GM18909 (cell line): ENCODE measurements at regions not wholly inside any gene's neighbourhood (a gene's known extent, or its start where the extent isn't known, plus 50 kb on each side); places are given as distances from the start of the nearest gene placed in this dataset.

ENCODE experiments used
- ATAC-seq: cut with Tn5 transposase; IDR thresholded peaks from one replicate; pipeline ENCODE4 v1.9.1; 2021; ENCODE audit warnings: mild to moderate bottlenecking; ENCODE audit not compliant: unreplicated experiment, poor library complexity

DNA sequence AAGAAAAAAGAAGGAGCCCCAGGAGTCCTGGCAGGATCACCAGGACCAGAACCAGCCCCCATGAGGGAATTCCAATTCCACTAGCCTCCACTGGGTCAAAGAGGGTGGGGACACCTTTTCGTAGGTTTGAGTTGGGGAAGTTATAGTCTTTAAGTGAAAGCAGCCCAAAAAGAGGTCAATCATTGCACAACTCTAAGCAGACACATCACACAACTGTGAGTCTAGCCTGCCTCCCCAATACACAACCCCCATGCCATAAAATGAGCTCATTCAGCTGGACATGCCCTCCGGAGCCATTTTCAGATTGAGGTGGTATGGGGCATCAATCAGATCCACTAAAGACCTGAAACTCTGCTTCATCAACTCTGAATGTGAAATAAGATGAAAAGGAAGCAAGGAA, 179.9 kb downstream of the NPHP4 start:
- ATAC-seq, result no peak

DNA sequence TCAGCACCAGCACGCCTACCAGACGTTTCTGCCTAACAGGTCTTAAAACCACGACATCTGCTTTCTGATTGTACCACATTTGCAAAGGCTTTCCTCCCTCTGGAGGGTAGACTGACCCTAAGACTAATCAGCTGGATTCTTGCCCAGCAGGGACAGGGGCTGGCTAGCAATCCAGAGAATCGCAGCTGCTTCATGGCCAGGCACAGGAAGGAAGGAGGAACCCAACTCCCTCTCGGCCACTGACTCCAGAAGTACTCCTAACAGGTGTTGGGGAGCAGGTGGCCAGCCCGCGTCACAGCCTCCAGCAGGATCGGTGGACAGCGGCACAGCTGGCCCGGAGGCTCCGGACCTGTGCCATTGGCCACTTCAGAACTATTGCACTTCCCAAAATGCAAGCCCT, 180.8 kb downstream of the NPHP4 start:
- no peak for ATAC-seq

DNA sequence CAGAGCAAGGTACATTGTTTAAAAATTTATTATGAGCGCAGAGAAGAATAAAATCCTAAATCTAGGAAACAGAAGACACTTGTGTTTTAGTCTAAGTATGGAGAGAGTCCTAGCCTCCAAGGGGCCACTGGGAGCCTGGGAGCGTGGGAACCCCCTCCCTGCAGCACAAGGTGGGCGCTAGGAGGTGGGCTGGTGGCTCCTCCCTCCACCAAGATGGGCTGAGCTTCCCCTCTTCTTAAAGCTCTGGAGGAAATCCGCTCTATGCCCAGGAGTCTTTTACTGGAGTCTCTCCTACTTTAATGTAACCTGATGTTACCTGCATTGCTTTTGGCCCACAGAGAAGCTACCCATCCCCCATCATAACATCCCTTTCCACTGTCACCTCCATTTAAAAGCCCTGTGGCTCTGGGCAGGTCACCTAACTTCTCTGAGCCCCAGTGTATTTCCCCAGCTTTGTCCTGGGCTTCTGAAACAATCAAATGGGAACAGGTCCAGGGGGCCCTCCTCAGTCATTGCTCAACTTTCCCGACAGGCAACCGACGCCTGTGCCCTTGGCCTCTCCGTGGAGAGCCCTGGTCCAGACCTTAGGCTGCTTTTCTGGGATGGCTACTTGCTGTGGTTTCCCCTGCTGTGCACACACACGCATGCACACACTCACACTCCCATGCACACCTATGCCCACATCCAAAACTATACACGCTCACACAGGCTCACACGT, 181.5 kb downstream of the NPHP4 start:
- no peak for ATAC-seq

DNA sequence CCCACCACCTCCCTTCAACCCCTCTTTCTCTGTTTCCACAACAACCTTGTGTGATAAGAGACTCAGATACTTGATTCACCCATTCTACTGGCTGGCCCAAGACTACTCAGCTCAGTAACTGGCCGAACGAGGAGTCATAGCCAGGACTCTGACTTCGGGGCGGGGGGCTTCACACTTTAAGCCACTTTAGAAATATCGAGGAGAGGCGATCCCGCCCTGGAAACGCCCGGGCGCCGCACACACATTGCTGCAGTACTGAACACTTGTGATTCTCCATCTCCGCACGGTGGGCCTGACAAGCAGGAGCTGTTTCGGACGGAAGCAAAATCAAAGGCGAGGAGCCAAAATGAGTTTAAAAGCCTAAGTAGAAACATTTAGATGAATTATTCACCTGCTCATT, 182.1 kb downstream of the NPHP4 start:
- ATAC-seq, result no peak

DNA sequence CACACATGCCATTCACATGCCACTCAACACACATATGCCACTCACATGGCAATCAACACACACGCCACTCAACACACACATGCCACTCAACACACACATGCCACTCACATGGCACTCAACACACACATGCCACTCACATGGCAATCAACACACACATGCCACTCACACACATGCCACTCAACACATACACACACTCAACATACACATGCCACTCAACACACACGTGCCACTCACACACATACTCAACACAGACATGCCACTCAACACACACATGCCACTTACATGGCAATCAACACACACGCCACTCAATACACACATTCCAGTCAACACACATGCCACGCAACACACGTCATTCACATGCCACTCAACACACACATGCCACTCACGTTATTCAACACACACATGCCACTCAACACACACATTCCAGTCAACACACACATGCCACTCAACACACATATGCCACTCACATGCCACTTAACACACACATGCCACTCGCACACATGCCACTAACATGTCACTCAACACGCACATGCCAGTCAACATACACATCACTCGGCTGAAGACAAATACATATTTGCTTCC, 182.9 kb downstream of the NPHP4 start:
- ATAC-seq, result no peak

DNA sequence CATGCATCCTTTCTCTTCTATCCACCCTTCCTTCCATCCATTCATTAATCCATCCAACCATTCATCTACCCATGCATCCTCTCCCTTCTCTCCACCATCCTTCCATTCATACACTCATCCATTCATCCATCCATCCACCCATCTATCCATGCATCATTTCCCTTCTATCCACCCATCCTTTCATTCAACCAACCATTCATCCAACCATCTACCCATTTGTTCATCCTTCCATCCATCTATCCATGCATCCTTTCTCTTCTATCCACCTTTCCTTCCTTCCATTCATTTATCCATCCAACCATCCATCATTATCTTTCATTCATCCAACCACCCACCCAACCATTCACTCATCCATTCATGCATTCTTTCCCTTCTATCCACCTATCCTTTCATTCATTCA, 188.4 kb downstream of the NPHP4 start:
- no peak for ATAC-seq

DNA sequence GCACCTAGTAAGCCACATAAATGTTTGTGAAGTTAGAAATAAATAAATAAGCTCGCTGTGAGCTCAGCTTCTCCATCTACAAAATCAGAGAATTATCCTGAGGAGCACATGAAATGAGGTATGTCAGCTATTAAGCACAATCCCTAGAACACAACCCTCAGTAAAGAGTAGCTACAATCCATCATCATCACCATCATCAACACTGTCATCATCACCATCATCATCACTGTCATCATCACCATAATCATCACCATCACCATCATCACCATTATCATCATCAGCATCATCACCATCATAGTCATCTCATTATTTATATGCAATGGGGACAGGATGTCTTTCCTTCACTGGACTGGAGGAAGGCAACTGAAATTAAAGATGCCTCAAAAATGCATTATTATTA, 189.6 kb downstream of the NPHP4 start:
- no peak for ATAC-seq

DNA sequence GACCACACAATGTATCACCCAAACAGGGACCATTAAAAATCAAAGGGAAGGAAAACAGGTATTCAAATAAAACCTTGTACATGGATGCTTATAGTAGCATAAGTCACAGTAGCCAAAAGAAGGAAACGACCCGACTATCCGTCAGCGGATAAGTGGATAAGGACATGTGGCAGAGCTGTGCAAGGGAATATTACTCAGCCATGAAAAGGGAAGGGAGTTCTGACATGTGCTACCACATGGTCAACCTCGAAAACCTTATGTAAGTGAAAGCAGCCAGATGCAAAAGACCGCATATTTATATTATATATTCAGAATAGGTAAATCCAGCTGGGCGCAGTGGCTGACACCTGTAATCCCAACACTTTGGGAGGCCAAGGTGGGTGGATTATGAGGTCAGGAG, 193.3 kb downstream of the NPHP4 start:
- ATAC-seq, result no peak

DNA sequence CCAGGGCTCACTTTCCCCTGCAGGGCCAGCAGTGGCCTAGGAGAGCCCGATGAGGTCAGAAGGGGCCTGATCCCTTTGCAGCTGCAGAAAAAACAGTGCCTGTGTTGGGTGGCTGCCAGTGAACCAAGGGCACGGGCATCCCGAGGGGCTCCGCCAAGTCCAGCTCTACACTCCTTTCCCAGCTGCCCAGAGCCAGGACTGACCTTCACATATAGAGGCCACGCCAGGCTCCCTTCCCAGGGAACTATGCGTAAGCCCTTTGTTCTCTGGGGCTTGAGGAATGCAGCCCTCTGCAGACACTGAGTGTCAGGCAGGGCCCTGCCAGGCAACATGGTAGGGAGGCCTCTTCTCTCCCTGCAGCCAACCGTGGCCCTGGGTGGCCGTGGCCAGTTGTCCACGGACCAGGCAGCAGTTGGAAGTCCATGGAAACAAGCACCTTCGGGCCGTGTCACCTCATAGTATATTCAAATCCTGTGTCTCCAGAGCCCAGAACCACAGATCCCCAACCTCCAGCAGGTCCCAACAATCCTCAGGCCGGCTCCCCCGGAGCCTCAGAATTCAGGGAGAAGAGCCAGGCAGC, 194.0 kb downstream of the NPHP4 start:
- ATAC-seq, result no peak

DNA sequence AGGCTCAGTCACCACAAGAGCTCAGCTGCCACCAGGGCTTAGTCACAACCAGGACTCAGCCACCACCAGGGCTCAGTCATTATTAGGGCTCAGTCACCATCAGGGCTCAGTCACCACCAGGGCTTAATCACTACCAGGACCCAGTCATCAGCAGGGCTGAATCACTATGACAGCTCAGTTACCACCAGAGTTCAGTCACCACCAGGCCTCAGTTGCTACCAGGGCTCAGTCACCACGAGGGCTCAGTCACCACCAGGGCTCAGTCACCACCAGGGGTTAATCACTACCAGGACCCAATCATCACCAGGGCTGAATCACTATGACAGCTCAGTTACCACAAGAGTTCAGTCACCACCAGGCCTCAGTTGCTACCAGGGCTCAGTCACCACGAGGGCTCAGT, 196.2 kb downstream of the NPHP4 start:
- ATAC-seq, result no peak

DNA sequence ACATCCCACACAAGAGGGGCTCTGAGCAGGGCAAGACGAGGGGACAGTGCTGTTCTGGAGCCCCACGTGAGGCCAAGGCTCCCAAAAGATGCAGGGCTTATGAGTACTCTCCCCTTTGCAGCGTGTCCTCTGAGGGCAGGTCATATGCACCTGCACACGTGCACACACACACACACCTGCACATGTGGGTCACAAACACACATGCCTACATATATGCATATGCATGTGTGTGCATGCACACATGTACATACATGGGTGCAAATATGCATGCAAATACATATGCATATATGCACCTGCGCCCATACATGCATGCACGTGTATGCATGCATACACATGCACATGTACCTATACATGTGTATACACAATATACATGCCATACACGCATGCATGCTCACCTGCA, 197.9 kb downstream of the NPHP4 start:
- ATAC-seq, result no peak

DNA sequence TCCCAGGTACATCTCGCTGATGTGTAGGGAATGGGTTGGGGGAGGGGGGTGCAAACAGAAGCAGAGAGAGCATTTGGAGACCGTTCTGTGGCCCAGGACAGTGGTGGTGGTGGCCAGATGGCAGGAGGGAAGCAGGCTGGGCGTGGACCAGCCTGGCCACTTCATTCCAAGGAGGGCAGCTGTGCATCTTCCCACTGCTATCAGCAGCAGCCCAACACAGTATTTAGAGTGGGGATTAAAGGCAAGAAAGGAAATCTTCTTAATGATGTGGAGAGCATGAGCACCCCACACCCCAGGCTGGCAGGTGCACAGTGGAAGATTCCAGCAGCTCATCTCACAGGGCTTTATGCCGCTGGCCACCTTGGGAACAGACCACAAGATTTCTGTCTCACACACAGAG, 198.7 kb downstream of the NPHP4 start:
- ATAC-seq, result no peak

DNA sequence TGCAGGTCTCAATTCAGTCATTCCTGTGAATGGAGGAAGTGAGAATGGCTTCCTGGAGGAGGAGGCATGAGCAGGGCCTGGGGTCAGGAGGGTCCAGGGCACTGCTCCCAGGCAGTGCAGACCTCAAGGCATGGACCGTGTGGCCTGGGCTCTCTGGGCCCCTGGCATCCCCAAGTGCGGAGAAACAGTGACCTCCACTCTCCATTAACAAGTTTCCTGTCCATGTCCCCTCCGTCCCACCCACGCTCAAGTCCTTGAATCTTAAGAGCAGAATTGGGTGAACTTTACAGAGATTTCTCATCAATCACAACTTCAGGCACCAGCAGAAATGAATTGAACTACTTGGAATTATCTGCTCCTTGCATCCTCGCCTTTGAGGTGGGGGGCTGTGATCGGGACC, 211.1 kb downstream of the NPHP4 start:
- no peak for ATAC-seq

DNA sequence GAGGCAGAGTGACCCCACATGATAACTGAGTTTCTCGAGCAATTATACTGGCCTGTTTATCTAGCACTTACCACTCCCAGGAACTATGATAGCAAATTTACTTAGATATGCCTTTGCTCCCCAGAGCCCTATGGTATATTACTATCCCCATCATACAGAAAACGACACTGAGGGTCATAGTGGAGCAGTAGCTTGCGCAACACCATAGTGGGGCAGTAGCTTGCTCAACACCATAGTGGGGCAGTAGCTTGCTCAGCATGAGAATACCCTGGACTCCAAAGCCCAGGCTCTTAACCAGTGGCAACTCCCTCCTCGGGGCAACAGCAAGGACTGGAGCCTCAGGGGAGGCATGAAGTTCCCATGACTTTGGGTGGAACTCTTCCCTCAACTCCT, 211.9 kb downstream of the NPHP4 start:
- ATAC-seq, result no peak

DNA sequence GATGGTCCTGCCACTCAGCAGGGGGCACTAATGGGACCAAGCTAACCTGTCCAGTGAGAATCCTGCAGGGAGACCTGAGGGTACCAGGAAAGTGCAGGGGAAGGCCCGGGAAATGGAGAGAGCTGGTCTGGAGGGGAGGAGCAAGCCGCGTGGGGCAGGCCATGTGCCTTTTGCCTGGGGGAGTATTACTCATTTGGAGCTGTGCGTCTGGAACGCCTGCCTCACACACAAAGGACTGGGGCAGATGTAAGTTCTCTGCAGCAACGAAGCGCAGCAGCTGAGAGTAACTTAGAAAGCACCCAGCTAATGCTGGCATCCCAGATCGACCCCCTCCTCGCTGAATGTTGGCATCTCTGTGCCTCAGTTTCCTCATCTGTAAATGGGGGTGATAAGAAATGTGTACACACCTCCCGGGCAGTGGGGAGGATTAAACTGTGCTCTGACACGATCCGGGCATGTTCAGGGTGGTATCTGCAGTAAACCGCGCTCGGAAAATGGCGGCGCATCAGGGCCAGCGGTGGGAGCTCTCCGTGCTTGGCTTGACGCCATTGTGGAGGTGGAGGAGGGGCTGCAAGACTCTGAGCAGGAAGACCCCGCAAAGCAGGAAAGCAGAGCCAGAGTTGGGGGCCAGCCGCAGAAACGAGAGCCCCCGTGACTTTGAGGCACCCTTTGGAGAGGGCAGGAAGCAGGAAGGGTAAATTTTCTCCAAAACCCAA, 212.5 kb downstream of the NPHP4 start:
- no peak for ATAC-seq

DNA sequence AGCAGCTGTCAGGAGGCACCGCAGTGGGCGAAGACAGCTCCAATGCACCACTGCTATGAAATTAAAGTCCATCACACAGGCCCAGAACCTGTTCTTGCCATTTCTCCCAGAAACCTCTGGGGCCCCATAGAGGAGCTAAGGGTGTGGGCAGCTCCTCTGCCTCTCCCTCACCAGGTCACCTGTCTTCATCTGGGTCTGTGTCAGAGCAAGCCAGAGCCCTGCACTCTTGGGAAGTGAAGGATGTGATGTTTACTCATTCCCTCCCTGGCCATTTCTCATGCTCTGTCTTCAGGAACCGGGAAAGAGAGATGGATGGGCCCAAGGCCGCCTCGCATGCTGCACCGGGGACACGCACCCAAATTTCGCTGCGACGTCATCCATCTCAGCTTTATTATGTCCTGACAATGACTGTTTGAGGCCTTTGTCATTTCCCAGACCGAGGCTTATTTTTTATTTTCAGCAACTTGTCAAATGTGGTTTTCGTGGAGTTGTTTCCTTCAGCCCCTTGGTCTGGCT, 216.1 kb downstream of the NPHP4 start:
- no peak for ATAC-seq

DNA sequence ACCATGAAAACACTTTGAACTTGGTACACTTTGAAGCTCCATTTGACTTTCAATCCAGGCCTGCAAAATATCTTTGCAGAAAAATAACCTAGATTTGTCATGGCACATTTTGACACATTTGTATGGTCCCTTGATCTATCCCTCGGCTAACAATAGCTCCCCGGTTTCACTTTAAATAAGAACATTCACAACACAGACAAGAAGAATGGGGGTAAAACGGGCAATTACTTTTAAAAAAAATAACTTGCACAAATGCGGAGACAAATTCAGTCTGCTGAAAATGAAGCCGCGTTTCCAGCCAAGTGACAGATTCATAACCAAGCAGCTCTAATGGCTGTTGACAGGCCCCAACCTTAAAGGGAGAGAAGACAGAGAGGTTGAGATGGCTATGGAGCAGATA, 218.2 kb downstream of the NPHP4 start:
- ATAC-seq, result no peak

DNA sequence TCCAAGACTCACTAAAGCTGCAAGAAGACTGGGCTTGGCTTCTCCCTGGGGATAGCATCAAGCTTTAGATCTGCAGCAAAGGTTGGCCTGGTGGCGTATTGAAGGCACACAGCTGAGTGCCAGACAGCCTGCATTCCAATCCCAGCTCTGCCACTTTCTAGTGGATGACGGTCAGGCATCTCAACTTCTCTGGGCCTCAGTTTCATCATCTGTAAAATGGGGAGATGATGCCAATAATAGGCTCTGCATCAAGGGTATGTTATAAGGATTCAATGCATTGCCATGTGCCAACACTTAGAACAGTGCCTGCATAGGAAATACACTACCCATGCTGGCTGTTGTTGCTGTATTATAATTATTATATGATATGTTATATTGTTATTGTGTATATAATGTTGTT, 220.4 kb downstream of the NPHP4 start:
- ATAC-seq, result no peak

DNA sequence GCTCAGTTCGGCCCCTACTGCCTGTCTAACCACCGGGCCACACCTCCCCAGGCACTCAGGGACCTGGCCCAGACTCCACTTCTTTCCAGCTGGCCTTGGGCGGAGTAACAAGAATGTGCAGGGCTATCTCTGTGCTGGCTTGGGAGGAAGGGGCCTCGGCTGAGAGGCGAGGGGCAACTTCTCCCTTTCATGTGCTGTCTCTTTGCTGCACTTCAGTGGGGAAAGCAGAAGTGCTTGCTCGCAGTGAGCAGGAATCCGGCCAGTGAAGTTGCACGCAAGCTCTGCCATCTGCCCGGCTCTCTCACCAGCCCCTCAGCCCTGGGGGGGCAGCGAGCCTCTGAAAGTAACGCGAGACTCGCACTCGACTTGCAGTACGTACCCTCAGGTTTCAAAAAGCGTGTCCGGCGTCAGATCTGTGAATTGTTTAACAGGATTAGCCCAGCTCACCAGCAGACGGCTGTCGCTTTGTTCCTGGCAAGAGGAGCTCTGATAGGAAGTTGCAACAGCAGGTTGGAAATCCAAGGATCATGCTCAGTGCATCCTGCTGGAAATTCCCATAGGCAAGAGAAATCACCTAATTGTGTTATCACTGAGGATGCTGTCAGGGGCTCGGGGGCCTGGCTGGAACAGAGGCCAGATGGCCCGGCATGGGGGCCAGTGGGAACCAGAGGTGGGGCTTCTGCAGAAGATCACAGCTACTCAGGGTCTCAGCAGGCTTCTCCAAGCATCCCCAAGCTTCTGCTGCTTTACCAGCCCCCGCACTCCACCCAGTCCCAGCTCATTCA, 221.1 kb downstream of the NPHP4 start:
- ATAC-seq, result no peak

DNA sequence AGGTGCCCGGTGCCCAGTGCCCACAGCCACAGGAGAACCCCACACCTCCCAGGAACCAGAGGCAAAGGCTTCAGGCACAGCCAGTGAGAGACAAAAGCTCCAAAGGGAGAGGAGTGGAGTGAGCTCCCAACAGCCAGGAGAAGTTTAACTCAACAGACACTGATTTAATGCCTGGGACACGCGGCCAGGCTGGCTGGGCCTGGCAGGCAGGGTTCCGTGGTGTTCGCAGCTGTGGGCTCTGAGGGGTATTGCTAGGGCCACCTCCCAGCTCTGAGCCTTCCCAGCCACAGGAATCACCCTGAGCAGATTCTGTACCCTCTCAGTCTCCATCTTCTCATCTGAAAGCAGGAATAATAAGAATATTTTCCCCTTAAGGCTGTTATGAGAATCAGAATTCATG, 222.5 kb downstream of the NPHP4 start:
- ATAC-seq, result no peak

DNA sequence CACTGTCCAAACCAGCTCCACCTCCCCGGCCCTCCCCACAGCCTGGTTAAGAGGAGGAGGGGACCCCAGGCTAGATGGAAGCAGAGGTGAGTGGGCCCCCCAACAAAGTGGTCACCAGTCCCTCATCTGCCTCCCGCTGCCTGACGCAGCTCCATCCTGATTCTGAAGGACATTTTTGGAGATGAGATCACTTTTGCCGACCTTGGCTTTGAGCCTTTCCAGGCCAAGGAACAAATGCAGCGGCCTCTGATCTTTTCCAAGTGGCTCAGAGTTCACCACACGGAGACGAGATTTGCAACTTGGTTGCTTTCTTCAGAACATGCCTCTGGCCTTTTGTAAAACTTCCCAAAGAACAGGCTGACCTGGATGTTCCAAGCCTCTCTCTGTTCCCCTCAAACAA, 223.1 kb downstream of the NPHP4 start:
- ATAC-seq, result no peak
